ENCODE measurements at regions not wholly inside any gene's neighbourhood (a gene's known extent, or its start where the extent isn't known, plus 50 kb on each side); places are given as distances from the start of the nearest gene placed in this dataset.

GRCh38 chr6:25060522-25060921, 124.8 kb upstream of the RIPOR2 start:
- no peaks in the 10 kb centered on the region for H4K20me1 ChIP-seq (ENCODE audit: insufficient read depth, low read length)
- no peak overlapping the region for H3K9ac ChIP-seq (ENCODE audit: low read depth, low read length)
- DNase-seq (no peak), ATAC-seq (ENCODE audit: insufficient read depth, low read depth) (no peak)
- TF ChIP-seq CTCF (IDR thresholded peaks at IDR 0.05; ENCODE audit: borderline replicate concordance, extremely low read depth, low read length, poor library complexity, severe bottlenecking) (no peak), EZH2 (IDR thresholded peaks at IDR 0.05; ENCODE audit: borderline replicate concordance, low read depth, low read length, severe bottlenecking) (no peak)
- no peak overlapping the region for H3K27ac ChIP-seq (ENCODE audit: low read length)
- no peak overlapping the region for H2AFZ ChIP-seq (ENCODE audit: low read depth, low read length)
- H3K9me3 ChIP-seq (ENCODE audit: insufficient read depth, low read length, severe bottlenecking), result no peaks in the 10 kb centered on the region
- H3K36me3 ChIP-seq (ENCODE audit: insufficient read depth, low read length), result no peaks in the 10 kb centered on the region
- H3K4me2 ChIP-seq (ENCODE audit: insufficient read depth, low read length), result no peak overlapping the region
- H3K79me2 ChIP-seq (ENCODE audit: insufficient read depth, low read length), result no peaks in the 10 kb centered on the region
- H3K4me1 ChIP-seq (ENCODE audit: insufficient read depth, low read length), result peaks cover 21% of the 10 kb centered on the region
- H3K27me3 ChIP-seq (ENCODE audit: insufficient read depth, low read length, poor library complexity), result no peaks in the 10 kb centered on the region
- H3K4me3 ChIP-seq (ENCODE audit: low read depth in 1 of 2, low read length in 2 of 2), result no peak overlapping the region

- H4K20me1 ChIP-seq (ENCODE audit: insufficient read depth, low read length), result no peaks in the 10 kb centered on the region
- TF ChIP-seq EZH2 (IDR thresholded peaks at IDR 0.05; ENCODE audit: borderline replicate concordance, low read depth, low read length, severe bottlenecking) (no peak), CTCF (IDR thresholded peaks at IDR 0.05; ENCODE audit: borderline replicate concordance, extremely low read depth, low read length, poor library complexity, severe bottlenecking) (no peak)
- H3K27me3 ChIP-seq (ENCODE audit: insufficient read depth, low read length, poor library complexity), result no peaks in the 10 kb centered on the region
- H3K79me2 ChIP-seq (ENCODE audit: insufficient read depth, low read length), result no peaks in the 10 kb centered on the region
- no peak overlapping the region for H3K9ac ChIP-seq (ENCODE audit: low read depth, low read length)
- no peak overlapping the region for H3K4me3 ChIP-seq (ENCODE audit: low read depth in 1 of 2, low read length in 2 of 2)
- no peak for ATAC-seq (ENCODE audit: insufficient read depth, low read depth)
- H3K4me2 ChIP-seq (ENCODE audit: insufficient read depth, low read length), result no peak overlapping the region
- H3K9me3 ChIP-seq (ENCODE audit: insufficient read depth, low read length, severe bottlenecking), result no peaks in the 10 kb centered on the region
- H3K4me1 ChIP-seq (ENCODE audit: insufficient read depth, low read length), result peaks cover 12% of the 10 kb centered on the region
- no peak overlapping the region for H2AFZ ChIP-seq (ENCODE audit: low read depth, low read length)
- DNase-seq, result no peak
- H3K36me3 ChIP-seq (ENCODE audit: insufficient read depth, low read length), result no peaks in the 10 kb centered on the region
- no peak overlapping the region for H3K27ac ChIP-seq (ENCODE audit: low read length)
These were observed 125.7 kb upstream of the RIPOR2 start for GRCh38 chr6:25061289-25061936.

- H3K4me3 ChIP-seq (ENCODE audit: low read depth in 1 of 2, low read length in 2 of 2), result no peak overlapping the region
- H3K9me3 ChIP-seq (ENCODE audit: insufficient read depth, low read length, severe bottlenecking), result no peaks in the 10 kb centered on the region
- ATAC-seq (ENCODE audit: insufficient read depth, low read depth), result no peak
- H3K4me2 ChIP-seq (ENCODE audit: insufficient read depth, low read length), result no peak overlapping the region
- TF ChIP-seq CTCF (IDR thresholded peaks at IDR 0.05; ENCODE audit: borderline replicate concordance, extremely low read depth, low read length, poor library complexity, severe bottlenecking) (no peak), EZH2 (IDR thresholded peaks at IDR 0.05; ENCODE audit: borderline replicate concordance, low read depth, low read length, severe bottlenecking) (no peak)
- no peaks in the 10 kb centered on the region for H4K20me1 ChIP-seq (ENCODE audit: insufficient read depth, low read length)
- H3K79me2 ChIP-seq (ENCODE audit: insufficient read depth, low read length), result no peaks in the 10 kb centered on the region
- H3K36me3 ChIP-seq (ENCODE audit: insufficient read depth, low read length), result no peaks in the 10 kb centered on the region
- H3K27ac ChIP-seq (ENCODE audit: low read length), result no peak overlapping the region
- H3K9ac ChIP-seq (ENCODE audit: low read depth, low read length), result no peak overlapping the region
- peaks cover 4% of the 10 kb centered on the region for H3K4me1 ChIP-seq (ENCODE audit: insufficient read depth, low read length)
- no peaks in the 10 kb centered on the region for H3K27me3 ChIP-seq (ENCODE audit: insufficient read depth, low read length, poor library complexity)
- DNase-seq, result no peak
- H2AFZ ChIP-seq (ENCODE audit: low read depth, low read length), result no peak overlapping the region
These were observed 126.5 kb upstream of the RIPOR2 start for GRCh38 chr6:25062070-25062811.

Data from DND-41 (cell line).